CD4-positive, alpha-beta T cell treated with Interleukin-10 for 1 hour (primary cell): ENCODE measurements at regions not wholly inside any gene's neighbourhood (a gene's known extent, or its start where the extent isn't known, plus 50 kb on each side); places are given as distances from the start of the nearest gene placed in this dataset.
"Not testable (repeated sequence)": the region's sequence is repeated elsewhere in the genome, so short reads cannot be mapped to it uniquely, and the experiment has no call there.

Experiments
- DNase-seq: peaks from one replicate; pipeline ENCODE4 v3.0.0-alpha.2; 2020

- DNase-seq: no peak
These were observed 134.6 kb upstream of the KBTBD8 start for GRCh38 chr3:66863205-66864111.

- DNase-seq: no peak
These were observed 113.4 kb upstream of the KBTBD8 start for GRCh38 chr3:66884659-66885058.

DNA sequence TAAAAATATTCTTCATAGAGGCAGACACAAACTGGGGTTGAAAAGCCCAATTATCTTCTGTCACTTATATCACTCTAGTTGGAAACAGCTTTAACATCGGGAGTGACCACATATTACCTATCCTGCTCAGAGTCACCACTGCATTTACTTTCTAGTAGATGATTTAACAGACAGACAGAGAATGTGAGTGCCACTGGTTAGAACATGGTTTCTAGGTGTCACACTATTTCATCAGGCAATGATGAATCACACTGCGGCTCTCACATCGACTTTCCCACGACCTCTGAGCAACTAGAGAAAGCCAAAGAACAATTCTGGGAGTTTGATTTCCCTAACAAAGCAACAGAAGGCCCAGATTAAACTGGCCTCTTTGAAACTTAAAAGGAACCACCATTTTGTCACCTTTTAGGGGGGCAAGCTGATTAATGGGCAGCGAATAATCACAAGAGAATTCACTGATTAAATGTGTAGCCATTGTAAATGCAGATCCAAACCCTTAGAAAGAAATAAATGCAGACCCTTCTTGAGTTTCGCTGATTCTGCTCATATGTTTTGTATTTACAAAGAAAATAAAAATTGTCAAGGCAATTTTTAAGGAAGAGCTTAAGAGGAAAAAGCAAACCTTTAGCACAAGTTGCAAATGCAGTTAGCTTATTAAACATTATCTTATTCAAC is 112.6 kb upstream of the KBTBD8 start:
- no peak for DNase-seq

DNA sequence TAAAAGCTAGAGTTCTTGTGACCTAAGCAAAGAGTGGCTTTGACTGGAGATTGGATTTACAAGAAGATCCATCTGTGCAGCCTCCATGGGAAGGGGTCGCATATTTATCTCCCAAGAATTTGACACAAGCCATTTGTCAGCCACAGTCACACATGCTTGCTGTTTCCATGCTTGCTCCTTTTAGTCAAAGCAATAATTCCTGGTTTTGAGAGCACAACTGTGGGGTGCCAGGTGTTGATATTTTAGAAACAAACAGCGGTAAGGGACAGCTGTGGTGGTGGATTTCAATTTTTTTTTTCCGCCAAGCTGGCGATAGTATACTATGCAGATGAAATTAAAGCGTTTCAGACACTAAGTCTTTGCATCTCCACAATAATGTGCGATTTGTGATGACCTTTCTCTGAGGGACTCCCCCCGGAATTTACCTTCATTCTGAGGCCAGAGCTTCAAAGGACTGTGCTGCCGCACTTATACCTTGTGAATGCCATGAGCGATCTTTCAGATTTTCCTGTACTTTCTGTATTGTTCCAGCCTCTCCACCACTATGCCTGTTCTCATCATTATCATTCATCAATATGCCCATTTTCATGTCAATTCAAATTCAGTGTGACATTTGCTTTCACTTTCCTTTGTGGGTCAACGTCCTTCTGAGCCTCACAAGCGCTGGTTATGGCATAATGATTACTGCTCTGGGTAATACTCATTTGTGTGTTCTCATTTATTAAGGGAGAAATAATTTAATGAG is 108.2 kb upstream of the KBTBD8 start:
- no peak for DNase-seq

- DNase-seq: no peak
These were observed 100.0 kb upstream of the KBTBD8 start for GRCh38 chr3:66898155-66898554.

GRCh38 chr3:66904336-66904735 is 93.8 kb upstream of the KBTBD8 start:
- no peak for DNase-seq

- DNase-seq: no peak
These were observed 93.1 kb upstream of the KBTBD8 start for GRCh38 chr3:66904831-66905493.

GRCh38 chr3:66907136-66907535 is 91.0 kb upstream of the KBTBD8 start:
- DNase-seq: no peak

DNA sequence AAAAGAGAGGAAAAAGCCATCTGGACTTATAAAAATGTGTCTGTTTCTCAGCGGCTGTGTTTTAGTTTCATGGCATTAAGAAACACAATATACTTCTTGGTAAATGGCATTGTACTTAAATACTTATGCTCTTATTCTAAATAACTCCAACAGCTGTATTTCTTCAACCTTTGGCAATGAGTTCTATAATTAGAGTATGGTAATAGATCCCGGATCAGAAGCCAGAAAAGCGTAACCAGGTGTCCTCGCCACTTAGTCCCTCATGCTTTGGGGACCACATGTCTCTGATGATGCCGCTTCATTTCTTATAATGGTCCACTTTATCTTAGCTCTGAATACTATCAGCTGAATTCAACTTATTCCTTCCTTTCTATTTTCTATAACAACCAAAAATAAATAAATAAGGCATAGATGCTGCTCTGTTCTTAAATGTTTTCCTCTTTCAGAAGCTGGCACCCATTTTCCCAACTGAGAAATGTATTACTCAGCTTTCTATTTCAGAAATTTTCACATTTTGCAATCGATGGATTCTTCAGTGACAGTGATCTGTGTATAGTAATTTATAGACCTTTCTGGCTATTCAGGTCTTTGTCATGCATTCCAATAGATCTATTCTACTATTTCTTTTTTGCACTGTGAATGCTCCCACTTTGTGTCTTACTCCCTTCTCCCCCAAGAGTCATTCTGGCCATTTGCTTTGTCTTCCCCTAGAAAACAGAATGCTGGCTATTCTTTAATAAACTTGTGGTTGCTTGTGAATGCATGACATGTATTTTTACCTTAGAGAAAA is 87.6 kb upstream of the KBTBD8 start:
- DNase-seq: no peak

DNA sequence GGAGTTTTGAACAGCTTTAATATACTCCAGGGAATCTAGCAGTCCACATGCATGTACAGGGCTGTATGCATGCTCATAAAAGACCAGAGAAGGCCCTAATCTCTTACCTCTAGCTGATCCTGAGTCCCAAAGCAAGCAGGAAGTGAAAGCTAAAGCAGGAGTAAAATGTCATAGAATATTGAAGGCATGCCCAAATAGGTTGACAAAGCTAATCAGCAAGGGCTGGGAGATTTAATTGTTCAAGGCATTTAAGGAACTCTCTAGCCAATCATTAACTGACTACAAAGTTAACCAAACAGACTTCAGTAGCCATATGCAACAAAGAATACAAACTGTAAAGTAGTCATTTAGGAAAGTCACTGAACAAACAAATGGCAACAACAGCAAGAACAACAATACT is 85.8 kb upstream of the KBTBD8 start:
- DNase-seq: no peak

- DNase-seq: no peak
These were observed 76.0 kb upstream of the KBTBD8 start for GRCh38 chr3:66922058-66922457.

DNA sequence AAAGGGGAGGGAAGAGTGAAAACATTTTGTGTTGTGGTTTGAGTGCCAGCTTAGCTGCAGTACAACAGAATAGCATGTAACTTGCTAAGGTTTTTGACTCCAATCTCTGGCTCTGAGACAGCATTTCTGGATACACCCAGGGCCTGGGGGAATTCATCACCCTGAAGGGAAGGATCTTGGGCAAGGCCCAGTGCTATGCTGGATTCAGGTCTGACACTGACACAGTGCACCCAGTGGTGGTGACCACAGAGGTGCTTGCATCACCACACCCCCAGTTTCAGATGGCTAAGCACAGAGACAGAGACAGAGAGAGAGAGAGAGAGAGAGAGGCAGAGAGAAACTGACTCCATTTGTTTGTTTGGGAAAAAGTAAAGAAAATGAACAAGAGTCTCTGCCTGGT is 74.1 kb upstream of the KBTBD8 start:
- DNase-seq: no peak

DNA sequence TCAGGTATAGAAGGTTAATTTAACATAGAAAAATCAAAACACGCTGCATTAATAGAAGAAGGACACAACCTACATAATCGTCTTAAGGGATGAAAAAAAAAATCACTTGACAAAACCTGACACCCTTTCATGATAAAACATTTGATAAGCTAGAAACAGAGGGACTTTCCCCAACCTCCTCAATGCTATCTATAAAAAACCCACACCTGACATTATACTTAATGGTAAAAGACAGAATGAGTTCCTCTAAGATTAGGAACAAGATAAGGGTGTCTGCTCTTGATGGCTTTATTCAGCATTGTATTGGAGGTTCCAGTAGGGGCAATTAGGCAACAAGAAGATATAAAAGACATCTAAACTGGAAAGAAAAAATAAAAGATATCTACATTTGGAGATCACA is 69.9 kb upstream of the KBTBD8 start:
- no peak for DNase-seq

- no peak for DNase-seq
These were observed 66.8 kb upstream of the KBTBD8 start for GRCh38 chr3:66931291-66931690.

- DNase-seq: no peak
These were observed 66.4 kb upstream of the KBTBD8 start for GRCh38 chr3:66931699-66932098.

GRCh38 chr3:66933233-66933632 is 64.9 kb upstream of the KBTBD8 start:
- no peak for DNase-seq

DNA sequence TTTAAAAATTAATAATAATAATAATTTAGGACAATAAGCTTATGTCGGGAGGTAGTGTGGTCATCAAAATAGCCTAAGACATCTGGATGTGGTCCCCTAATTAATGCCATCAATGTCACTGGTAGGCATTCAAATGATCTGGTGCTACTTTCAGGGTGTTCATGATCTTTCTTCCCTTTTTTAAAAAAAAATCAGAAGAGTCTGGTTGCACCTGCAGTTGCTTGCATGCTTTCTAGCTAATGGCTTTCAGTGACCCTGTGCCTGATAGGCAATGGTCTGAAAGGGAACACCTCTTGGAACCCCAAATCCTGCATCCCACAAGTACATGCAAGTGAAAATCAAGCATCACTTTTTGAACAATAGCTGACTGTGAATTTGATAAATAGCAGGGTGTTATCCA is 64.1 kb upstream of the KBTBD8 start:
- DNase-seq: no peak

- no peak for DNase-seq
These were observed 63.4 kb upstream of the KBTBD8 start for GRCh38 chr3:66934725-66935124.

GRCh38 chr3:66937041-66937440 is 61.1 kb upstream of the KBTBD8 start:
- not testable (repeated sequence) for DNase-seq

- peak; percentile 53 for DNase-seq
These were observed 59.7 kb upstream of the KBTBD8 start for GRCh38 chr3:66938338-66938963.

DNA sequence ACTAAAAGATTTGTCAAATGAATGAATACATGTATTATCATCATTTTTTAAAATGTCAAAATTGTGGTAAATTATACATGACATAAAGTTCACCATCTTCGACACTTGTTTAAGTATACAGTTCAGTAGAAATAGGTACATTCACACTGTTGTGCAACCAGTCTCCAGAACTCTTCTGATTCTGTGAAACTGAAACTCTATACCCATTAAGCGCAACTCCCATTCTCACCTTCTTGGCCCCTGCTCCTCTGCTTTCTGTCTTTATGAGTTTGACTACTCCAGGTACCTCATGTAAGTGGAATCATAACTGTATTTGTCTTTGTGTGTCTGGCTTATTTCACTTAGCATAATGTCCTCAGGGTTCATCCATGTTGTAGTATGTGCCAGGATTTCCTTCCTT is 50.1 kb upstream of the KBTBD8 start:
- no peak for DNase-seq
